HG03175 (cell line): ENCODE measurements at regions not wholly inside any gene's neighbourhood (a gene's known extent, or its start where the extent isn't known, plus 50 kb on each side); places are given as distances from the start of the nearest gene placed in this dataset.
"Not testable (repeated sequence)": the region's sequence is repeated elsewhere in the genome, so short reads cannot be mapped to it uniquely, and the experiment has no call there.

ENCODE experiments used
- ATAC-seq: cut with Tn5 transposase; IDR thresholded peaks from one replicate; pipeline ENCODE4 v1.9.1; 2021; ENCODE audit warnings: mild to moderate bottlenecking, moderate library complexity; ENCODE audit not compliant: unreplicated experiment

DNA sequence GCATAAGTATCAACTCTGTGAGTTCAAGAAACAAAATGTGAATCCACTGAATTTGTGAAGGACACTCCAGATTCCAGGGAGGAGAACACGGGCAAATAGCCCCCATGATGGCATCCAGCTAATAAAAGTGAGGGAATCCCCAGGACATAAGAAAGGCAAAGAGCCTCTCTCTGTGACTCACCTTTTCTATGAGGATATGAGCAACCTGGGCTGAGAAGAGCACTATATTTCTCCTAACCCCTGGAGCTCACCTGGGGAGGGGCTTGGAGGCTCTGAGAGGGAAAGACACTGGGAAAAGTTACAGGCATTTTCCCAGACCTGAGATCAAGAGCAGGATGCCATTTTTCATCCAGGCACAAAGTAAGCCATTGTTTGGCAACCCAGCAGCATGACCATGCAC lies 1298.8 kb downstream of the PLA2G4A start:
- no peak for ATAC-seq

GRCh38 chr1:188128761-188129160 lies 1300.0 kb downstream of the PLA2G4A start:
- ATAC-seq = no peak

DNA sequence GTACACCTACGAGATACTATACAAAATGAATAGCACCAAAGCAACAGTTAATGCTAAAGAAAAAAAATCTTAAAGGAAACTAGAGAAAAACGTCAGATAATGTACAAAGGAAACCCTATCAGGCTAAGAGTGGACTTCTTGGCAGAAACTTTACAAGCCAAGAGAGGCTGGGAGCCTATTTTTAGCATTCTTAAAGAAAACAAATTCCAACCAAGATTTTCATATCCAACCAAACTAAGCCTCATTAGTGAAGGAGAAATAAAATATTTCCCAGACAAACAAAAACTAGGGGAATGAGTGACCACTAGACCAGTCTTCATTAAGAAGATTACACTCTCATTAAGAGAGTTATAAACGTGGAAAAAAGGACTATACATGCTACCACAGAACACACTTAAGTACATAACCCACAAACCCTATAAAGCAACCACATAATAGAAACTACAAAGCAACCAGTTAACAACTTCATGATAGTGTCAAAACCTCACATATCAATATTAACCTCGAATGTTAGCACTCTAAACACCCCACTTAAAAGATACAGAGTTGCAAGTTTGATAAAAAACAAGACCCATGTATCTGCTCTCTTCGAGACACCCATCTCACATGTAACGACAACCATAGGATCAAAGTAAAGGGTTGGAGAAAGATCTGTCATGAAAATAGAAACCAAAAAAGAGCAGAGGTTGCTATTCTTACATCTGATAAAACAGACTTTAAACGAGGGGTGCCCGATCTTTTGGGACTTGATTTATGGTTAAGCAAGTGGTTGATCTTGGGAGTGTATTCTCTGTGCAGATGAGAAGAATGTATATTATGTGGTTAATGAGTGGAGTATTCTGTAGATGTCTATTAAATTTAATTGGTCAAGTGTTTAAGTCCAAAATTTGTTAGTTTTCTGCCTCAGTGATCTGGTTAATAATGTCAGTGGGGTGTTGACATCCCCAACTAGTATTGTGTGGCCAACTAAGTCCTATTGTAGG lies 1301.4 kb downstream of the PLA2G4A start:
- no peak for ATAC-seq

DNA sequence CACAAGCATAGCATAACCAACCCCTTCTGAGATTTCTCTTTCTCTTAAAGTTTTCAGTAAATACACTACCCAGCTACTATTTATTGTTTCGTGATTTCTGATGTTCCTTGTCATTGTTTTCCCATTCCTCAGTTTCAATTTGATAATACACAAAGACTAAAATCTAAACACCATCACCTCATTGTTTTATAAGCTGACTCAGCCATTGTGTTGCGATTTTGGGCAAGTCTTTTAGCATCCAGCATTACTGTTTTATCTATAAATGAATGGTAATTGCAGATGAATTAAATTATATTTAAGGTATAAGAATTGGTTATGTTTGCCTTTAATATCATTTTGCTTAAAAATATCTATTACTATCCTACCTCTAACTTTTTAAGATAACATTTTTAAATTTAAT lies 1308.5 kb downstream of the PLA2G4A start:
- ATAC-seq = no peak

GRCh38 chr1:188140958-188141357 lies 1312.2 kb downstream of the PLA2G4A start:
- no peak for ATAC-seq

DNA sequence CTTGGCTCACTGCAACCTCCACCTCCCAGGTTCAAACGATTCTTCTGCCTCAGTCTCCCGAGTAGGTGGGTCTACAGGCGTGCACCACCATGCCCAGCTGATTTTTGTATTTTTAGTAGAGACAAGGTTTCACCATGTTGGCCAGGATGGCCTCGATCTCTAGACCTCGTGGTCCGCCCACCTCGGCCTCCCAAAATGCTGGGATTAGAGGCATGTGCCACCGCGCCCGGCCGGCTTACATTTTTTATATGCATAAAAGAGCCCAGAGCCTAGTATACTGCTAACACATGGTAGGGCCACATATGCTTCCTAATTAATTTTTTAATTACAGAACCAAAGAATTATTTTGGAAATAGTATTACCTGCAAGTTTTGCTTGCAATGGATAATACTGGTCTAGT lies 1325.4 kb downstream of the PLA2G4A start:
- ATAC-seq = no peak

DNA sequence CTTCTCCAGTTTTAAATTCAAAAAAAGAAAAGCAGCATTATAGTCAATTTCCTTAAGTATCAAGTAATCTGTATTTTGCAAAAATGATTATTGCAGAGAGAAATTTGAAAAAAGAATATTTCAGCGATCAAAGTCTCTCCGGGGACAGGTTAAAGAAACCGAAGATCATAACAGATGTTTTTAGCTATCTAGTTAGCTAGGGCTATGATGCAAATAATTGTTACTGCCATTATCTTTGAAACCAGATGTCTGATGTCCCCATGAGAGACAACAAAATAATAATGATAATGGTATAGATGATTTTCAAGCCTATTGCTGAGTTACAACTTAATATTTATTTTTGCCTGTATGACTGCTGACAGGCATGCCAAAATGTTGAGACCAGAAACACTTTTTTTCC lies 1326.0 kb downstream of the PLA2G4A start:
- ATAC-seq = no peak

DNA sequence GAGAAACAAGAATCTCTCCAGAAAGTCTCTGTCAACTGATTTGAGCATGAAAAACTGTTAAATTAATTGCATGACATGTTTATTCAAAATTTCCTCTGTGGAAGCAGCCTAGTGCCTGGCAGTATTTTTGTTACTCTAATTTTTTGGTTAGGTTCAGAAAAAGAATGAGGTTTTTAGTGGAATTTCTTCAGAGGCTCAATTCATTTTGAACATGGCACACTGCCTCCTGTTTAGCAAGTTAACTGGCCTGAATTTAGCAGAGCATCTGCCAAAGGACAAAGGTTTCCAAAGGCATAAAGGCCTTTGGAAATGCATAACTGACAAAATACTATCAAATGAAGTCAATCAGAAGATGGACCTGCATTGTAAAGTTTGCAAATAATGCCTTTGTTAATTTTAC lies 1326.5 kb downstream of the PLA2G4A start:
- no peak for ATAC-seq

DNA sequence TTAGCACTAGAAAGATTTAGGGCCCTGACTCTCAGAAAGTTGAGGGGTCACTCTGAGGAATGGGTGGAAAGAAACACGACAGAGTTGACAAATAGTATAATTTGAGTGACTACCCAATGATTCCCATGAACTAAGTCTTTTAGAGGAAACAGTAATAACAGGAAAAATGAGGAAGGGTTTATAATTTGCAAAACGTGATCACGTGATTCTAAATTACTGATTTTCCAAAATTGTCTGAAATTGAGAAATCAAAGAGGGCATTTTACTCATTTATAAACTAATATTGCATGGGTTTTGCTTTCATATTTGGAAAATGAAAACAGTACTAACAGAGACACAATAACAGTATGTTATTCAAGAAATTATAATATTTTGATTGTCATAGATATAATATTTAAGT lies 1335.7 kb downstream of the PLA2G4A start:
- no peak for ATAC-seq

GRCh38 chr1:188166654-188167053 lies 1337.9 kb downstream of the PLA2G4A start:
- no peak for ATAC-seq

DNA sequence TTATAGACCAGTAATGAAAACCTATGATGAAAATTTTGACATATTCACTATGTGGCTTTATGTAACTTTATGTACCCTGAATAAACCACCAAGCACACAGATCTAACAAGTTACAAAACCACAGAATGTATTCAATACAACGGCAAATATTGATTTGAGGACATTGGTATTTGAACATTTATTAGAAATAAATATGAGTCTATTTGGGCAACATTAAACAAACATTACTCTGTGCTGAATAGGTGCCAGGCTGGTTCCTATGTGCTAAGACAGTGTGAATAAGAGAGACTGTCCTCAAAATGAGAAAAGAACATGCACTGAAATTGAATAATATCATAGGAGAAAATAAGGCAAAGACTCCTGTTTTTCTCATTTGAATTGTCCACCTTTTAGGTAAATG lies 1341.2 kb downstream of the PLA2G4A start:
- ATAC-seq = no peak

DNA sequence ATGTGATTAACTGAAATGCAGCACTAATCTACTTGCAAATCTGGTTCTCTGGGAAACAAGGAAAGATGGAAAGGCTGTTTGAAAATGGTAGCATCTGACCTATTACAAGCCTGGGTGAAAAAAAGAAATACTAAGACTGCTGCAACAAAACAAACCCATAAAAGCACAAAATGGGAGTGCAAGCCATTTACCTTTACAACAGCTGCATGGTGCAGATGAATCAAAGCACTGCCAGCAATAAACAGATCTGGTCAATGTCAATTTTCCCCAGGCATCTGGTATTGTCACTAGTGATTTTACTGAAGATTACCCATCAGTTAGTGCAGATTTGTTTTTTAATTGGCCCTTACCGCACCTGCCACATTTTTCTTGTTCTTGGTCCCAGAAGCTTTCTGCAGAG lies 1341.7 kb downstream of the PLA2G4A start:
- no peak for ATAC-seq

DNA sequence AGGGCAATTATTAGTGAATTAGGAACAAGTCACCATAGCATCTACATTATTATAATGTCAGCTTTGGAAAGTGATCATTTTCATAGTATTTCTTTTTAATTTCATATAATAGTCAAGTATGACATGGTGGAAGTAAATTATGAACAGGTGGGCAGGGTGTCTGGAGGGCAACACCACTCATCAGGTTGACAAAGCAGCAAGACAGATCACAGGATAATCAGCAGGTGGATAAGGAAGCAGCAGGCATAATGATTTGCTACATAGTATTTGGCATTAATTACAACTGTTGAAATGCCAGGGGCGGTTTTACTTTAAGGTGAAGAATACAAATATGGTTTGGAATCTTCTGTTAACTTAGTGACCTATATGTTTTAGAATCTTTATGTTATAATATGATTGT lies 1342.2 kb downstream of the PLA2G4A start:
- ATAC-seq = no peak

DNA sequence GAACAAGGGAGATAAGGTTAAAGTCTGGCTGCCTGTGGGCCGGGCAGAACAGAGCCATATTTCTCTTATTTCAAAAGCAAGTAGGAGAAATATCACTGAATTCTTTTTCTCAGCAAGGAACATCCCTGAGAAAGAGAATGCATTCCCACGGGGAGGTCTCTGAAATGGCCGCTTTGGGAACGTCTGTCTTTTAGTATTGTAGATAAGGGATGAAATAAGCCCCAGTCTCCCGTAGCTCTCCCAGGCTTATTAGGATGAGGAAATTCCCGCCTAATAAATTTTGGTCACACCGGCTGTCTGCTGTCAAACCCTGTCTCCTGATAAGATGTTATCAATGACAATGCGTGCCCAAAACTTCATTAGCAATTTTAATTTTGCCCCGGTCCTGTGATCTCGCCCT lies 1353.3 kb downstream of the PLA2G4A start:
- not testable (repeated sequence) for ATAC-seq

DNA sequence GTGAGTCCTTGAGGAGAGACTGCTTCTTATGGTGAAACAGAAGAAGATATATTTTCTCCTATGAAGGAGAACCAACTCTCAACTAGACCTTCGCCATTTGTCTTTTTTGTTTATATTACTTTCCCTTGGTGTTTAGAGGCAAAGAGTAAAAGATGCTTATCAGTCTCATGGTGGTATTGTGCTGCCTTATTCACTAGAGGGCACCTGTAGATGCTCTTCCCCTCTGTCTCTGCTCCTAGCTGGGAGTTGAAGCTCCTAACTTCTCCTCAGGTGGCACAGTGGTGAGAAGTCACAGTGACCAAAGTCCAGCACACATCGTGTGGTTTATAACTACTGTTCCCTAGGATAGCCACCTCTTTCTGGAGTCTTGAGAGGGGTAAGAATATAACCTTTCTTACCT lies 1359.6 kb downstream of the PLA2G4A start:
- no peak for ATAC-seq

DNA sequence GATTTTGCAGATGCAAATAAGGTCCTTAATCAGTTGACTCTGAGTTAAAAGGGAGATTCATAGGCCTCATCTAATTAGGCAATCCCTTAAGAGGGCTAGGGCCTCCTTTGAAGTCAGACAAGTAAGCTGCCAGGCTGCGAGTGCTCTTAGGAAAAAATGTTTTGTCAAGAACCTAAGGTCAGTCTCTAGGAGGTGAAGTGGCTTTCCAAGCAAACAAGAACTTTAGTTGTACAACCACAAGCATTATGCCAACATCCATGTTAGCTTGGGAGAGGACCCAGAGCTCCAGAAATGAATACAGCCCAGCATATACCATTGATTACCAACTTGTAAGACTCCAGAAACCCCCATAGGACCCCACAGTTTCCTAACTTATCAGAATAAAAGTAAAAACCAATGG lies 1366.2 kb downstream of the PLA2G4A start:
- ATAC-seq = no peak

GRCh38 chr1:188218289-188218688 lies 1389.5 kb downstream of the PLA2G4A start:
- no peak for ATAC-seq

DNA sequence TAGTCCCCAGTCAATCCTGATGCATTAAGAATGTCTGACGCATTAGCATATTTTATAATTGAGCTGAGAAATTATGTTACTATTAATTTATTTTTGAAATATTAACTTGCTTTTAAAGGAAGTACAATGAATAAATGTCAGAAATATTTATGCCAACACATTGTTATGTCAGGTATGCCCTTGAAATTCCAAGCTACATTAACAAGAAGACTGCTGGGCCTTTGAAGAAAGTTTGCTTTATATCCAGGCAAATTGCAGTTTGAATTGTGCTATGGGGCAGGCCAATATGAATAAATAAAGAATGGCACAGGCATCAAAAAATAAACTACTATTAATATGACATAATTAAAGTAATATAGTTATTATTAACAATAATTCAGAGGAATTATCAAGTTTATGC lies 1391.3 kb downstream of the PLA2G4A start:
- no peak for ATAC-seq

- ATAC-seq = no peak
Observed at GRCh38 chr1:188224263-188224662, 1395.5 kb downstream of the PLA2G4A start.

- ATAC-seq = no peak
Observed at GRCh38 chr1:188225975-188226374, 1397.2 kb downstream of the PLA2G4A start.

- no peak for ATAC-seq
Observed at GRCh38 chr1:188228623-188229022, 1399.9 kb downstream of the PLA2G4A start.

DNA sequence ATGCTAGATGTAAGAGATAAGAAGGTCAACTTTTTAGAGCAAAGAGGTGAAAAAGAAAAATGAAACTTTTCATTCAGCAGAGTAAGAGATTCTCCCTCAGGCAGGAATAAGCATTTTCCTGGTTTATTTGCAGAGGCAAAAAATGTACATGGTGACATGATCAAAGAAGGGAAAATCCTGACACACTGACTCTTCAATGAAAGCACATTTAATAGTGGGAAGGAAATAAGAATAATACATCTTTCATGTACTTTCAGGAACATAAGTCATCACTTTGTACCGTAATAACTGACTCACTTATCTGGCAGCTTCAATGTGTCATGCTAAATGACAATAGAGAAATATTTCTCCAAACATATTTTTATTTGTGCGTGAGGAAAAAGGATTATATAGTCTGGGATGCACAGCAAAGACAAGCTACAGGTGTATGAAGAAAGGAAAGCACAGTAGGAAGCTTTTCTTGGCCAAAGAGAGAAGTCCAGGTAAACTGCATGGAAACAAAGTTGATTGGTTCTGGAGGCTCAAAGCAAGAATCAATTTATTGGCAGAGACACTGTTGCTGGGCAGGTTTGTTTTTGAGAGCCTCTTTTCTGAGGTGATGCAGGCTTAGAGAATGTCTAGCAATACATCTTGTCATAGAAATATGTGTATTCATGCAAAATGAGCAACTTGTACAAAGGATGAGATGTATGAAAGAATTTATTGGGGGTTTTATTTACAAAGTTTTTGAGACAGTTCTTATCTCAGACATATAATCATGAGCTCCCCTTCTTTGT lies 1409.0 kb downstream of the PLA2G4A start:
- no peak for ATAC-seq
